Bronchial epithelial cell (primary cell): ENCODE measurements at regions not wholly inside any gene's neighbourhood (a gene's known extent, or its start where the extent isn't known, plus 50 kb on each side); places are given as distances from the start of the nearest gene placed in this dataset.

Experiments used
- DNase-seq: peaks from one replicate; pipeline ENCODE4 v3.0.0-alpha.2; 2010; ENCODE audit warnings: low read depth
- FAIRE-seq: peaks from 2 replicates; lab custom pipeline; 2011; peaks lifted over from hg19 to GRCh38; lab: Jason Lieb, UNC
- H3K27me3 ChIP-seq: 2 replicates; pipeline ENCODE4 v1.5.1; 2011; ENCODE audit warnings: low read length; ENCODE audit not compliant: control insufficient read depth, insufficient read depth
- H3K36me3 ChIP-seq: 2 replicates; pipeline ENCODE4 v1.5.1; 2011; ENCODE audit warnings: low read length; ENCODE audit not compliant: control insufficient read depth, insufficient read depth
- H3K4me3 ChIP-seq: 2 replicates; pipeline ENCODE4 v1.5.1; 2011; ENCODE audit warnings: mild to moderate bottlenecking, low read depth, low read length, control low read depth
- TF ChIP-seq, protein P1 (sequence below): IDR thresholded peaks from 2 replicates; pipeline ENCODE4 v1.5.1; 2011; ENCODE audit warnings: mild to moderate bottlenecking, moderate library complexity, low read length, control low read depth, inconsistent platforms; ENCODE audit not compliant: insufficient read depth, severe bottlenecking

DNA sequence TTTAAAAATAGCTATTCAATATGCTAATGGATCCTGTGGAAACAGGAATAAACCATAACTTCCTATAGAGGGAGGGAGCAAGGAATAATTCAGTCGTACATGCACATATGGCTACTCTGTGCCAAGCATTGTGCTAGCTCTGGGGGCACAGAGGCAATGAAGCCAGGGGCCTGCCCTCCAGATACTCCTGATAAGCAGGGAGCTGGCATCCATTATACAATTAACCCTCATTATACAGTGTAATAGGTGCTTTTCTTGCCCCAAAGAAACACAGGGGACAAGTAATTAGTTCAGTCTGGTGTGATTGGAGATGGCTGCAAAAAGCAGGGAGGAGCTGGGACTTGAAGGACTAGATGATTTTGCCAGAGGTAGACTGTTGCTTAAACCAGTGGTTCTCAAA is 200.4 kb downstream of the SREK1 start:
- no peak for DNase-seq
- TF ChIP-seq, protein P1, sequence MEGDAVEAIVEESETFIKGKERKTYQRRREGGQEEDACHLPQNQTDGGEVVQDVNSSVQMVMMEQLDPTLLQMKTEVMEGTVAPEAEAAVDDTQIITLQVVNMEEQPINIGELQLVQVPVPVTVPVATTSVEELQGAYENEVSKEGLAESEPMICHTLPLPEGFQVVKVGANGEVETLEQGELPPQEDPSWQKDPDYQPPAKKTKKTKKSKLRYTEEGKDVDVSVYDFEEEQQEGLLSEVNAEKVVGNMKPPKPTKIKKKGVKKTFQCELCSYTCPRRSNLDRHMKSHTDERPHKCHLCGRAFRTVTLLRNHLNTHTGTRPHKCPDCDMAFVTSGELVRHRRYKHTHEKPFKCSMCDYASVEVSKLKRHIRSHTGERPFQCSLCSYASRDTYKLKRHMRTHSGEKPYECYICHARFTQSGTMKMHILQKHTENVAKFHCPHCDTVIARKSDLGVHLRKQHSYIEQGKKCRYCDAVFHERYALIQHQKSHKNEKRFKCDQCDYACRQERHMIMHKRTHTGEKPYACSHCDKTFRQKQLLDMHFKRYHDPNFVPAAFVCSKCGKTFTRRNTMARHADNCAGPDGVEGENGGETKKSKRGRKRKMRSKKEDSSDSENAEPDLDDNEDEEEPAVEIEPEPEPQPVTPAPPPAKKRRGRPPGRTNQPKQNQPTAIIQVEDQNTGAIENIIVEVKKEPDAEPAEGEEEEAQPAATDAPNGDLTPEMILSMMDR = no peak
- Histone ChIP-seq H3K27me3 (no peaks in the 10 kb centered on the region), H3K4me3 (no peak overlapping the region), H3K36me3 (no peaks in the 10 kb centered on the region)
- no peak for FAIRE-seq

- no peaks in the 10 kb centered on the region for H3K36me3 ChIP-seq
- DNase-seq = no peak
- TF ChIP-seq, protein P1 = no peak
- no peak overlapping the region for H3K4me3 ChIP-seq
- H3K27me3 ChIP-seq = no peaks in the 10 kb centered on the region
- FAIRE-seq = no peak
Observed at GRCh38 chr5:66345281-66345680, 201.2 kb downstream of the SREK1 start.

- Histone ChIP-seq H3K27me3 (no peaks in the 10 kb centered on the region), H3K36me3 (no peaks in the 10 kb centered on the region), H3K4me3 (no peak overlapping the region)
- FAIRE-seq (no peak), DNase-seq (no peak)
- TF ChIP-seq, protein P1 = no peak
Observed at GRCh38 chr5:66346869-66347268, 202.8 kb downstream of the SREK1 start.

DNA sequence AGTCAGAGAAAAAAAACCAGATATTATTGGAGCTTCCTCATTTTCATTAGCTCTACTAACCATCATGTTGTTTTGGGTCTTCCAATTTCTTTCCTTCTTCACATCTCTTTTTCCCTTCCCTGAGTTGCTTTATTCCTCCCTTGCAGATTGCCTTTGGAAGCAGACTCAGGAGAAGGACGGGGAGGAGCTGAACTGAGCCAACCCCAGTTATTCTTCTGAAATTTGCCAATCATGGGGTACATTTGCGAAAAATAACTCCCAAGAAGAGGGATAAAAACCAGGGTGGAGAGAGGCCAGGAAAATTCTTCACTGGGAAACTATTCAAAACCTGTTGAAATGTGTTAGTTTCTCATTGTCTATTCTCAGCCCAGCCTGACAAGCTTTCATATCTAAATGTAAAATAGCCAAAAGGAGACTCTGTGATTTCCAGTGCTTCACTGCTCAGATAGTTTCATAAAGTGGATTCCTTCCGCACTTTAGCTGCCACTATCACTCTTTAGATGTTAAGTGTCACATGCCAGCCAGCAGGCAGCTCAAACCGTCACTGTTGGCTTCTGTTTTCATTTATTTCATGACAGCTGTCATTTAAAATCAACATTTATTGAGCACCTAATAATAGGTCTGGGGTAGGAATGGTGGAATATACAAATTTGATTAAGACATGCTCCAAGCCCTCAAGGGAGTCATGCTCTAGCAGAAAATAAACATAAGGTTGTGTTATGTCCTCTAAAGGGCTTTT is 204.5 kb downstream of the SREK1 start:
- Histone ChIP-seq H3K4me3 (no peak overlapping the region), H3K36me3 (no peaks in the 10 kb centered on the region), H3K27me3 (no peaks in the 10 kb centered on the region)
- FAIRE-seq (no peak), DNase-seq (no peak)
- TF ChIP-seq, protein P1 = no peak

- H3K27me3 ChIP-seq = no peaks in the 10 kb centered on the region
- no peak for FAIRE-seq
- H3K4me3 ChIP-seq = no peak overlapping the region
- no peaks in the 10 kb centered on the region for H3K36me3 ChIP-seq
- TF ChIP-seq, protein P1 = no peak
- DNase-seq = no peak
Observed at GRCh38 chr5:66351813-66352212, 207.7 kb downstream of the SREK1 start.

- Histone ChIP-seq H3K27me3 (no peaks in the 10 kb centered on the region), H3K36me3 (no peaks in the 10 kb centered on the region), H3K4me3 (no peak overlapping the region)
- DNase-seq (no peak), FAIRE-seq (no peak)
- TF ChIP-seq, protein P1 = no peak
Observed at GRCh38 chr5:66353186-66353585, 209.1 kb downstream of the SREK1 start.
